ENCODE measurements at regions not wholly inside any gene's neighbourhood (a gene's known extent, or its start where the extent isn't known, plus 50 kb on each side); places are given as distances from the start of the nearest gene placed in this dataset.
"Not testable (repeated sequence)": the region's sequence is repeated elsewhere in the genome, so short reads cannot be mapped to it uniquely, and the experiment has no call there.

DNA sequence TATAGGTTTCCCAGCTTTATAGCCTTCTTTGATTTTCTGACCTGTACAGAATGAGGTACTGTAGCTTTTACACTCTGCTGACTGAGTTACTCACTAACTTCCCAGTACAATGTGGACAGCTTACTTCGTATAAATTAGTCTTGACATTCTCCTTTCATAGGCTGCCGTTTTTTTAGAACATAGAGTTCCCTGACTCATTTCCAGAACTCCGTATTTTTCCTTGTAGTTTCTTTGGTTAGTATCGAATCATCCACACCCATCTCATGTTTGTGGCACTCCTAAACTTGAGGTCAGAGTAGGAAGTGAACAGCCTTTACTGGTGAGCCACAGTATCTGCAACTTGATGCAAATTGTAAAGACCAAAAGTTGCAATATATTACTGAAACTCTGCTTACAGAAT, 303.9 kb downstream of the SLITRK5 start:
- DNase-seq (ENCODE audit: low spot score), result no peak
- Histone ChIP-seq H3K9me3 (ENCODE audit: low read depth) (no peaks in the 10 kb centered on the region), H3K4me3 (no peak overlapping the region), H2AFZ (no peak overlapping the region), H3K27me3 (no peaks in the 10 kb centered on the region), H3K27ac (no peak overlapping the region), H3K4me2 (no peak overlapping the region), H4K20me1 (ENCODE audit: insufficient read depth, poor library complexity, severe bottlenecking) (no peaks in the 10 kb centered on the region), H3K9me2 (replicated peaks; ENCODE audit: insufficient read depth) (no peaks in the 10 kb centered on the region), H3K79me2 (no peaks in the 10 kb centered on the region), H3K4me1 (ENCODE audit: insufficient read depth) (no peaks in the 10 kb centered on the region), H3K36me3 (replicated peaks; ENCODE audit: insufficient read depth, low read depth) (no peaks in the 10 kb centered on the region)
- 89% methylated on average over 4 of the region's 4 CpGs for WGBS (ENCODE audit: low lambda C conversion rate, missing lambda C conversion rate)
- TF ChIP-seq EZH2 (IDR thresholded peaks at IDR 0.05; ENCODE audit: borderline replicate concordance), result no peak
- no peak for TF ChIP-seq EZH2phosphoT487 (IDR thresholded peaks at IDR 0.05; ENCODE audit: low read depth, severe bottlenecking, unreplicated experiment)
- TF ChIP-seq, protein P1, sequence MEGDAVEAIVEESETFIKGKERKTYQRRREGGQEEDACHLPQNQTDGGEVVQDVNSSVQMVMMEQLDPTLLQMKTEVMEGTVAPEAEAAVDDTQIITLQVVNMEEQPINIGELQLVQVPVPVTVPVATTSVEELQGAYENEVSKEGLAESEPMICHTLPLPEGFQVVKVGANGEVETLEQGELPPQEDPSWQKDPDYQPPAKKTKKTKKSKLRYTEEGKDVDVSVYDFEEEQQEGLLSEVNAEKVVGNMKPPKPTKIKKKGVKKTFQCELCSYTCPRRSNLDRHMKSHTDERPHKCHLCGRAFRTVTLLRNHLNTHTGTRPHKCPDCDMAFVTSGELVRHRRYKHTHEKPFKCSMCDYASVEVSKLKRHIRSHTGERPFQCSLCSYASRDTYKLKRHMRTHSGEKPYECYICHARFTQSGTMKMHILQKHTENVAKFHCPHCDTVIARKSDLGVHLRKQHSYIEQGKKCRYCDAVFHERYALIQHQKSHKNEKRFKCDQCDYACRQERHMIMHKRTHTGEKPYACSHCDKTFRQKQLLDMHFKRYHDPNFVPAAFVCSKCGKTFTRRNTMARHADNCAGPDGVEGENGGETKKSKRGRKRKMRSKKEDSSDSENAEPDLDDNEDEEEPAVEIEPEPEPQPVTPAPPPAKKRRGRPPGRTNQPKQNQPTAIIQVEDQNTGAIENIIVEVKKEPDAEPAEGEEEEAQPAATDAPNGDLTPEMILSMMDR (IDR thresholded peaks at IDR 0.05; ENCODE audit: poor library complexity), result no peak

DNA sequence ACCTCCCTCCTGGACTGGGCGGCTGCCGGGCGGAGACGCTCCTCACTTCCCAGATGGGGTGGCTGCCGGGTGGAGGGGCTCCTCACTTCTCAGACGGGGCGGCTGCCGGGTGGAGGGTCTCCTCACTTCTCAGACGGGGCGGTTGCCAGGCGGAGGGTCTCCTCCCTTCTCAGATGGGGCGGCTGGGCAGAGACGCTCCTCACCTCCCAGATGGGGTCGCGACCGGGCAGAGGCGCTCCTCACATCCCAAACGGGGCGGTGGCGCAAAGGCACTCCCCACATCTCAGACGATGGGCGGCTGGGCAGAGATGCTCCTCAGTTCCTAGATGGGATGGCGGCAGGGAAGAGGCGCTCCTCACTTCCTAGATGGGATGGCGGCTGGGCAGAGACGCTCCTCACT, 305.5 kb downstream of the SLITRK5 start:
- not testable (repeated sequence) for H3K9me3 ChIP-seq (ENCODE audit: low read depth); H3K27me3 ChIP-seq; H4K20me1 ChIP-seq (ENCODE audit: insufficient read depth, poor library complexity, severe bottlenecking); H3K4me1 ChIP-seq (ENCODE audit: insufficient read depth); H3K9me2 ChIP-seq (replicated peaks; ENCODE audit: insufficient read depth); H3K4me2 ChIP-seq; H3K36me3 ChIP-seq (replicated peaks; ENCODE audit: insufficient read depth, low read depth); H2AFZ ChIP-seq; H3K79me2 ChIP-seq; DNase-seq (ENCODE audit: low spot score); H3K4me3 ChIP-seq; H3K27ac ChIP-seq
- 98% methylated on average over 16 of the region's 26 CpGs for WGBS (ENCODE audit: low lambda C conversion rate, missing lambda C conversion rate)

DNA sequence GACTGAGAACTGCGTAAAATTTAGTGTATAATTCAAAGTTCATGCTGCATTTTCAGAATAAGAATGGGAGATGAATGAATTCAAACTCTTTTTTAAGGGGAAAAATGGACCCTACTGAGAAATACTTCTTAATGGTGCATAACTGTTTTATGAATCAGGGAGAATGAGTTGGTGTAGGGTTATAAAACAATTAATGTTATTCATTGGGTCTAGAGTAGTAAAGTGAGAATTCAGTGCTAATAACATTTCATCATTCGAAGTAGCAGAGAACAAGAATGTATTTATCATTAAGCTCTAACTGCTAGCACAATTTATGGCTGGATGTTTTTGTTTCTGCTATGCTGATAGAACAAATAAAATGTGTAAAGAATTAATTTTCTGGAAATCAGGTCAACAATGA, 310.2 kb downstream of the SLITRK5 start:
- no peaks in the 10 kb centered on the region for H3K4me1 ChIP-seq (ENCODE audit: insufficient read depth)
- 82% methylated on average over 2 of the region's 2 CpGs for WGBS (ENCODE audit: low lambda C conversion rate, missing lambda C conversion rate)
- H3K9me3 ChIP-seq (ENCODE audit: low read depth), result no peaks in the 10 kb centered on the region

DNA sequence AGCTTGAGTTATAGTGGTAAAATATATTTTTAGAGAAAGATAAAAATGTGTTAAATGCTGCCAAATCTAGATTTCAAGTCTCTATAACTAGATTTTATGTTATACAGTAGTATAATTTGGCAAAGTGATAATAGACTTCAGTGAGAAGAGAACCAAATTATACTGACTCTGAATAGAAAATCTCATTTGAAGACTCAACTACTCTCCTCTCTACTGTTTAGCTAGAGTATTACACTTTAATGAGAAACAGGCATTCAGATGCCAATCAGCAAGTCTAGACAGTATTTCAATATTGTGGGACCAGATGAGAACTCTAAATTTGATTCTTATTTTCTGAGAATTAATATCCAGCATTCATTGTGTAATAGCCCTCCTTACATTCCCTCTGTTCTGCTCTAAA, 311.2 kb downstream of the SLITRK5 start:
- no peaks in the 10 kb centered on the region for H3K4me1 ChIP-seq (ENCODE audit: insufficient read depth)
- H3K9me3 ChIP-seq (ENCODE audit: low read depth), result no peaks in the 10 kb centered on the region
- TF ChIP-seq, protein P1 (IDR thresholded peaks at IDR 0.05; ENCODE audit: poor library complexity), result no peak
- TF ChIP-seq EZH2 (IDR thresholded peaks at IDR 0.05; ENCODE audit: borderline replicate concordance), result no peak
- TF ChIP-seq EZH2phosphoT487 (IDR thresholded peaks at IDR 0.05; ENCODE audit: low read depth, severe bottlenecking, unreplicated experiment), result no peak
- no peaks in the 10 kb centered on the region for H3K27me3 ChIP-seq
- H3K9me2 ChIP-seq (replicated peaks; ENCODE audit: insufficient read depth), result no peaks in the 10 kb centered on the region
- no peaks in the 10 kb centered on the region for H4K20me1 ChIP-seq (ENCODE audit: insufficient read depth, poor library complexity, severe bottlenecking)
- H3K27ac ChIP-seq, result no peak overlapping the region
- no peak overlapping the region for H2AFZ ChIP-seq
- no peak overlapping the region for H3K4me2 ChIP-seq
- no peak overlapping the region for H3K4me3 ChIP-seq
- no peak for DNase-seq (ENCODE audit: low spot score)
- no peaks in the 10 kb centered on the region for H3K79me2 ChIP-seq
- H3K36me3 ChIP-seq (replicated peaks; ENCODE audit: insufficient read depth, low read depth), result no peaks in the 10 kb centered on the region

More for the DNA sequence above, 310.2 kb downstream of the SLITRK5 start:
- Histone ChIP-seq H2AFZ (no peak overlapping the region), H3K27ac (no peak overlapping the region), H4K20me1 (ENCODE audit: insufficient read depth, poor library complexity, severe bottlenecking) (no peaks in the 10 kb centered on the region), H3K27me3 (no peaks in the 10 kb centered on the region), H3K4me2 (no peak overlapping the region), H3K79me2 (no peaks in the 10 kb centered on the region), H3K4me3 (no peak overlapping the region), H3K9me2 (replicated peaks; ENCODE audit: insufficient read depth) (no peaks in the 10 kb centered on the region), H3K36me3 (replicated peaks; ENCODE audit: insufficient read depth, low read depth) (no peaks in the 10 kb centered on the region)
- TF ChIP-seq EZH2phosphoT487 (IDR thresholded peaks at IDR 0.05; ENCODE audit: low read depth, severe bottlenecking, unreplicated experiment), result no peak
- TF ChIP-seq, protein P1 (IDR thresholded peaks at IDR 0.05; ENCODE audit: poor library complexity), result no peak
- no peak for TF ChIP-seq EZH2 (IDR thresholded peaks at IDR 0.05; ENCODE audit: borderline replicate concordance)
- DNase-seq (ENCODE audit: low spot score), result no peak
